ENCODE measurements at regions not wholly inside any gene's neighbourhood (a gene's known extent, or its start where the extent isn't known, plus 50 kb on each side); places are given as distances from the start of the nearest gene placed in this dataset.
A peak's percentile ranks its signal among the peaks of the same experiment; 100 is the strongest.

GRCh38 chr7:119408596-119408995, 864.4 kb upstream of the KCND2 start:
- H3K4me1 ChIP-seq: no peaks in the 10 kb centered on the region
- no peaks in the 10 kb centered on the region for H3K27me3 ChIP-seq
- H3K9me3 ChIP-seq: peaks cover 0 to 15% of the 10 kb centered on the region in 2 donors
- H3K4me3 ChIP-seq: no peak overlapping the region
- no peak overlapping the region for H3K27ac ChIP-seq
- no peak for TF ChIP-seq CTCF (IDR thresholded peaks at IDR 0.05)
- intact Hi-C loops (cut with DNase I): no loop called here
- DNase-seq: no peak
- no peaks in the 10 kb centered on the region for H3K36me3 ChIP-seq
- no peak for ATAC-seq

- no peak overlapping the region for H3K27ac ChIP-seq
- no peak overlapping the region for H3K4me3 ChIP-seq
- intact Hi-C loops (cut with DNase I): no loop called here
- no peak for ATAC-seq
- no peaks in the 10 kb centered on the region for H3K36me3 ChIP-seq
- TF ChIP-seq CTCF (IDR thresholded peaks at IDR 0.05): no peak
- peaks cover 0 to 19% of the 10 kb centered on the region in 2 donors for H3K9me3 ChIP-seq
- no peaks in the 10 kb centered on the region for H3K4me1 ChIP-seq
- peak in 1 of 4 donors; percentile 53 for DNase-seq
- no peaks in the 10 kb centered on the region for H3K27me3 ChIP-seq
These were observed 859.6 kb upstream of the KCND2 start for GRCh38 chr7:119413314-119413805.

GRCh38 chr7:119415682-119416081, 857.3 kb upstream of the KCND2 start:
- DNase-seq: no peak

GRCh38 chr7:119421657-119422056, 851.3 kb upstream of the KCND2 start:
- no peak for ATAC-seq
- no peak overlapping the region for H3K27ac ChIP-seq
- intact Hi-C loops (cut with DNase I): no loop called here

More at GRCh38 chr7:119415682-119416081, 857.3 kb upstream of the KCND2 start:
- no peaks in the 10 kb centered on the region for H3K4me1 ChIP-seq
- H3K4me3 ChIP-seq: no peak overlapping the region
- H3K27me3 ChIP-seq: no peaks in the 10 kb centered on the region
- intact Hi-C loops (cut with DNase I): no loop called here
- no peaks in the 10 kb centered on the region for H3K36me3 ChIP-seq
- ATAC-seq: no peak
- H3K27ac ChIP-seq: no peak overlapping the region
- peaks cover 0 to 19% of the 10 kb centered on the region in 2 donors for H3K9me3 ChIP-seq
- no peak for TF ChIP-seq CTCF (IDR thresholded peaks at IDR 0.05)

GRCh38 chr7:119436882-119437281, 836.1 kb upstream of the KCND2 start:
- H3K36me3 ChIP-seq: no peaks in the 10 kb centered on the region
- no peaks in the 10 kb centered on the region for H3K27me3 ChIP-seq
- intact Hi-C loops (cut with DNase I): no loop called here
- DNase-seq (no peak), ATAC-seq (no peak)
- no peak overlapping the region for H3K4me3 ChIP-seq
- no peak for TF ChIP-seq CTCF (IDR thresholded peaks at IDR 0.05)
- H3K9me3 ChIP-seq: no peaks in the 10 kb centered on the region
- no peak overlapping the region for H3K27ac ChIP-seq
- no peaks in the 10 kb centered on the region for H3K4me1 ChIP-seq

More at GRCh38 chr7:119421657-119422056, 851.3 kb upstream of the KCND2 start:
- H3K36me3 ChIP-seq: no peaks in the 10 kb centered on the region
- no peak overlapping the region for H3K4me3 ChIP-seq
- no peaks in the 10 kb centered on the region for H3K27me3 ChIP-seq
- TF ChIP-seq CTCF (IDR thresholded peaks at IDR 0.05): no peak
- H3K9me3 ChIP-seq: peaks cover 0 to 2% of the 10 kb centered on the region in 2 donors
- no peak for DNase-seq
- H3K4me1 ChIP-seq: no peaks in the 10 kb centered on the region
